Effector memory CD8-positive, alpha-beta T cell (primary cell): ENCODE measurements at regions not wholly inside any gene's neighbourhood (a gene's known extent, or its start where the extent isn't known, plus 50 kb on each side); places are given as distances from the start of the nearest gene placed in this dataset.
"Not testable (repeated sequence)": the region's sequence is repeated elsewhere in the genome, so short reads cannot be mapped to it uniquely, and the experiment has no call there.

Experiments used
- ATAC-seq: fragments of 150-1000 bp; cut with Tn5 transposase; replicated peaks from 2 replicates; pipeline ENCODE4 v1.10.0; 2021; ENCODE audit warnings: mild to moderate bottlenecking, moderate library complexity
- DNase-seq, 3 experiments: peaks; one replicate each; pipeline ENCODE4 v3.0.0; 2021
- H3K27ac Mint-ChIP-seq, 2 donors: one replicate each; pipeline ENCODE4 v1.8.0; 2022; ENCODE audit warnings: mild to moderate bottlenecking in 2 of 2, mixed read lengths in 2 of 2, moderate library complexity in 2 of 2
- H3K27me3 Mint-ChIP-seq, 2 donors: one replicate each; pipeline ENCODE4 v1.8.0; 2022; ENCODE audit warnings: mixed read lengths in 2 of 2
- H3K36me3 Mint-ChIP-seq: one replicate; pipeline ENCODE4 v1.8.0; 2022; ENCODE audit warnings: mild to moderate bottlenecking, moderate library complexity, mixed read lengths; ENCODE audit not compliant: insufficient read depth
- H3K4me1 Mint-ChIP-seq, 2 donors: one replicate each; pipeline ENCODE4 v1.8.0; 2022; ENCODE audit warnings: low read depth in 2 of 2, mixed read lengths in 2 of 2
- H3K4me3 Mint-ChIP-seq, 2 donors: one replicate each; pipeline ENCODE4 v1.8.0; 2022; ENCODE audit warnings: mild to moderate bottlenecking in 2 of 2, mixed read lengths in 2 of 2, moderate library complexity in 2 of 2
- H3K9me3 Mint-ChIP-seq, 2 donors: one replicate each; pipeline ENCODE4 v1.8.0; 2022; ENCODE audit warnings: mixed read lengths in 2 of 2

- Mint-ChIP-seq H3K27me3 (no peaks in the 10 kb centered on the region), H3K36me3 (no peaks in the 10 kb centered on the region), H3K4me3 (no peak overlapping the region), H3K9me3 (peaks cover 5 to 8% of the 10 kb centered on the region in 2 donors), H3K4me1 (no peaks in the 10 kb centered on the region), H3K27ac (no peak overlapping the region)
- no peak for ATAC-seq
- no peak for DNase-seq
Observed at GRCh38 chr9:12363439-12363838, 329.7 kb upstream of the TYRP1 start.

- Mint-ChIP-seq H3K27me3 (no peaks in the 10 kb centered on the region), H3K27ac (no peak overlapping the region), H3K36me3 (no peaks in the 10 kb centered on the region), H3K4me3 (no peak overlapping the region), H3K4me1 (no peaks in the 10 kb centered on the region), H3K9me3 (peaks cover 4 to 8% of the 10 kb centered on the region in 2 donors)
- DNase-seq (no peak), ATAC-seq (no peak)
Observed at GRCh38 chr9:12368569-12368968, 324.6 kb upstream of the TYRP1 start.

GRCh38 chr9:12391839-12392509, 301.2 kb upstream of the TYRP1 start:
- no peak for ATAC-seq
- Mint-ChIP-seq H3K27me3 (no peaks in the 10 kb centered on the region), H3K4me3 (no peak overlapping the region), H3K9me3 (peaks cover 7 to 9% of the 10 kb centered on the region in 2 donors), H3K36me3 (no peaks in the 10 kb centered on the region), H3K4me1 (no peaks in the 10 kb centered on the region), H3K27ac (no peak overlapping the region)
- no peak for DNase-seq

GRCh38 chr9:12394105-12394504, 299.1 kb upstream of the TYRP1 start:
- Mint-ChIP-seq H3K27ac (no peak overlapping the region), H3K36me3 (no peaks in the 10 kb centered on the region), H3K9me3 (peaks cover 14 to 20% of the 10 kb centered on the region in 2 donors), H3K4me1 (no peaks in the 10 kb centered on the region), H3K4me3 (no peak overlapping the region), H3K27me3 (no peaks in the 10 kb centered on the region)
- DNase-seq (no peak), ATAC-seq (no peak)

- Mint-ChIP-seq H3K9me3 (peaks cover 11 to 33% of the 10 kb centered on the region in 2 donors), H3K4me1 (no peaks in the 10 kb centered on the region), H3K27me3 (no peaks in the 10 kb centered on the region)
Observed at GRCh38 chr9:12403721-12404120, 289.5 kb upstream of the TYRP1 start.

GRCh38 chr9:12413986-12414385, 279.2 kb upstream of the TYRP1 start:
- DNase-seq (no peak), ATAC-seq (no peak)
- Mint-ChIP-seq H3K4me3 (no peak overlapping the region), H3K27me3 (no peaks in the 10 kb centered on the region), H3K4me1 (no peaks in the 10 kb centered on the region), H3K27ac (no peak overlapping the region), H3K36me3 (no peaks in the 10 kb centered on the region), H3K9me3 (peaks cover 8 to 18% of the 10 kb centered on the region in 2 donors)

More at GRCh38 chr9:12403721-12404120, 289.5 kb upstream of the TYRP1 start:
- no peak overlapping the region for H3K27ac Mint-ChIP-seq
- ATAC-seq = no peak
- H3K36me3 Mint-ChIP-seq = no peaks in the 10 kb centered on the region
- DNase-seq = no peak
- H3K4me3 Mint-ChIP-seq = no peak overlapping the region

- no peak for DNase-seq
- Mint-ChIP-seq H3K27me3 (no peaks in the 10 kb centered on the region), H3K9me3 (peaks cover 8 to 18% of the 10 kb centered on the region in 2 donors), H3K4me3 (no peak overlapping the region), H3K36me3 (no peaks in the 10 kb centered on the region), H3K4me1 (no peaks in the 10 kb centered on the region), H3K27ac (no peak overlapping the region)
- no peak for ATAC-seq
Observed at GRCh38 chr9:12414514-12414913, 278.7 kb upstream of the TYRP1 start.

GRCh38 chr9:12415361-12415760, 277.8 kb upstream of the TYRP1 start:
- H3K4me3 Mint-ChIP-seq = no peak overlapping the region
- H3K27ac Mint-ChIP-seq = no peak overlapping the region
- H3K27me3 Mint-ChIP-seq = no peaks in the 10 kb centered on the region
- H3K9me3 Mint-ChIP-seq = peaks cover 8 to 18% of the 10 kb centered on the region in 2 donors
- H3K4me1 Mint-ChIP-seq = no peaks in the 10 kb centered on the region
- H3K36me3 Mint-ChIP-seq = no peaks in the 10 kb centered on the region
- ATAC-seq (no peak), DNase-seq (no peak)

GRCh38 chr9:12416716-12417115, 276.5 kb upstream of the TYRP1 start:
- no peak for ATAC-seq
- Mint-ChIP-seq H3K27ac (no peak overlapping the region), H3K27me3 (no peaks in the 10 kb centered on the region), H3K36me3 (no peaks in the 10 kb centered on the region), H3K4me1 (no peaks in the 10 kb centered on the region), H3K9me3 (peaks cover 3 to 15% of the 10 kb centered on the region in 2 donors), H3K4me3 (no peak overlapping the region)
- DNase-seq = no peak

- ATAC-seq (no peak), DNase-seq (no peak)
- Mint-ChIP-seq H3K4me3 (no peak overlapping the region), H3K4me1 (no peaks in the 10 kb centered on the region), H3K9me3 (peaks cover 0 to 8% of the 10 kb centered on the region in 2 donors), H3K36me3 (no peaks in the 10 kb centered on the region), H3K27me3 (no peaks in the 10 kb centered on the region), H3K27ac (no peak overlapping the region)
Observed at GRCh38 chr9:12424243-12424642, 268.9 kb upstream of the TYRP1 start.

GRCh38 chr9:12425878-12426864, 267.0 kb upstream of the TYRP1 start:
- Mint-ChIP-seq H3K9me3 (peaks cover 0 to 10% of the 10 kb centered on the region in 2 donors), H3K27me3 (no peaks in the 10 kb centered on the region), H3K4me3 (no peak overlapping the region), H3K36me3 (no peaks in the 10 kb centered on the region), H3K4me1 (no peaks in the 10 kb centered on the region), H3K27ac (no peak overlapping the region)
- DNase-seq = no peak
- ATAC-seq = no peak

- H3K4me1 Mint-ChIP-seq = no peaks in the 10 kb centered on the region
- DNase-seq (no peak), ATAC-seq (no peak)
- H3K27ac Mint-ChIP-seq = no peak overlapping the region
- H3K27me3 Mint-ChIP-seq = no peaks in the 10 kb centered on the region
- no peaks in the 10 kb centered on the region for H3K36me3 Mint-ChIP-seq
- no peak overlapping the region for H3K4me3 Mint-ChIP-seq
- peaks cover 11 to 24% of the 10 kb centered on the region in 2 donors for H3K9me3 Mint-ChIP-seq
Observed at GRCh38 chr9:12439267-12439666, 253.9 kb upstream of the TYRP1 start.

- ATAC-seq, H3K4me1 Mint-ChIP-seq, DNase-seq, H3K27me3 Mint-ChIP-seq, H3K4me3 Mint-ChIP-seq, H3K27ac Mint-ChIP-seq, H3K36me3 Mint-ChIP-seq: not testable (repeated sequence)
- peaks cover 15% of the 10 kb centered on the region in 2 donors for H3K9me3 Mint-ChIP-seq
Observed at GRCh38 chr9:12441080-12441479, 252.1 kb upstream of the TYRP1 start.

- Mint-ChIP-seq H3K27me3 (no peaks in the 10 kb centered on the region), H3K36me3 (no peaks in the 10 kb centered on the region), H3K4me1 (no peaks in the 10 kb centered on the region), H3K27ac (no peak overlapping the region), H3K9me3 (peaks cover 15 to 16% of the 10 kb centered on the region in 2 donors), H3K4me3 (no peak overlapping the region)
- DNase-seq (no peak), ATAC-seq (no peak)
Observed at GRCh38 chr9:12441506-12441905, 251.7 kb upstream of the TYRP1 start.
